H9 (cell line): ENCODE measurements at regions not wholly inside any gene's neighbourhood (a gene's known extent, or its start where the extent isn't known, plus 50 kb on each side); places are given as distances from the start of the nearest gene placed in this dataset.
A peak's percentile ranks its signal among the peaks of the same experiment; 100 is the strongest.

Experiments used
- DNase-seq: peaks from one replicate; pipeline ENCODE4 v3.0.0-alpha.2; 2017
- H2AFZ ChIP-seq: one replicate; pipeline ENCODE4 v1.6.1; 2013; ENCODE audit warnings: mild to moderate bottlenecking, low read length, control low read depth, moderate library complexity
- H2AK5ac ChIP-seq: 2 replicates; pipeline ENCODE4 v1.6.1; 2013; ENCODE audit warnings: low read length, control low read depth, mixed read lengths; ENCODE audit not compliant: insufficient read length
- H2BK120ac ChIP-seq: one replicate; pipeline ENCODE4 v1.6.1; 2013; ENCODE audit warnings: low read depth, mild to moderate bottlenecking, low read length, control low read depth, inconsistent platforms; ENCODE audit not compliant: poor library complexity, severe bottlenecking
- H2BK12ac ChIP-seq: 2 replicates; pipeline ENCODE4 v1.6.1; 2013; ENCODE audit warnings: low read length, control low read depth, mixed read lengths, low read depth; ENCODE audit not compliant: insufficient read length
- H2BK15ac ChIP-seq: 2 replicates; pipeline ENCODE4 v1.6.1; 2013; ENCODE audit warnings: low read depth, low read length, control low read depth
- H2BK20ac ChIP-seq: one replicate; pipeline ENCODE4 v1.6.1; 2013; ENCODE audit warnings: low read depth, mild to moderate bottlenecking, low read length, control low read depth, inconsistent platforms; ENCODE audit not compliant: poor library complexity, severe bottlenecking
- H2BK5ac ChIP-seq: 2 replicates; pipeline ENCODE4 v1.6.1; 2013; ENCODE audit warnings: low read length, control low read depth, mixed read lengths; ENCODE audit not compliant: insufficient read length
- H3K14ac ChIP-seq: 2 replicates; pipeline ENCODE4 v1.6.1; 2013; ENCODE audit warnings: low read length, control low read depth; ENCODE audit not compliant: insufficient read depth
- H3K18ac ChIP-seq: 2 replicates; pipeline ENCODE4 v1.6.1; 2013; ENCODE audit warnings: low read depth, mild to moderate bottlenecking, mixed read lengths, low read length, control low read depth; ENCODE audit not compliant: insufficient read length
- H3K23ac ChIP-seq: 2 replicates; pipeline ENCODE4 v1.6.1; 2013; ENCODE audit warnings: low read length, control low read depth, mixed read lengths, low read depth; ENCODE audit not compliant: insufficient read length
- H3K23me2 ChIP-seq: 2 replicates; pipeline ENCODE4 v1.6.1; 2013; ENCODE audit warnings: low read depth, mild to moderate bottlenecking, mixed read lengths, low read length, control low read depth; ENCODE audit not compliant: insufficient read length, poor library complexity, severe bottlenecking
- H3K27ac ChIP-seq: 2 replicates; pipeline ENCODE4 v1.5.1; 2013; ENCODE audit warnings: low read length, control low read depth, mixed read lengths, low read depth; ENCODE audit not compliant: insufficient read length
- H3K27me3 ChIP-seq: 2 replicates; pipeline ENCODE4 v1.6.1; 2013; ENCODE audit warnings: low read length, control low read depth, inconsistent platforms; ENCODE audit not compliant: insufficient read depth
- H3K4ac ChIP-seq: 2 replicates; pipeline ENCODE4 v1.6.1; 2013; ENCODE audit warnings: low read depth, mild to moderate bottlenecking, control low read depth, inconsistent platforms, low read length, moderate library complexity
- H3K4me1 ChIP-seq: 2 replicates; pipeline ENCODE4 v1.6.1; 2013; ENCODE audit warnings: low read length, control low read depth, inconsistent platforms; ENCODE audit not compliant: insufficient read depth
- H3K4me2 ChIP-seq: 2 replicates; pipeline ENCODE4 v1.6.1; 2013; ENCODE audit warnings: low read length, control low read depth, mixed read lengths; ENCODE audit not compliant: insufficient read length, insufficient read depth
- H3K56ac ChIP-seq: 2 replicates; pipeline ENCODE4 v1.6.1; 2013; ENCODE audit warnings: low read depth, mild to moderate bottlenecking, mixed read lengths, low read length, control low read depth; ENCODE audit not compliant: insufficient read length
- H3K79me1 ChIP-seq: 2 replicates; pipeline ENCODE4 v1.6.1; 2013; ENCODE audit warnings: low read depth, mild to moderate bottlenecking, moderate library complexity, low read length, control low read depth, inconsistent platforms; ENCODE audit not compliant: insufficient read depth, poor library complexity, severe bottlenecking
- H3K79me2 ChIP-seq: 2 replicates; pipeline ENCODE4 v1.6.1; 2013; ENCODE audit warnings: low read length, control low read depth, inconsistent platforms; ENCODE audit not compliant: insufficient read depth
- H3K9ac ChIP-seq: 2 replicates; pipeline ENCODE4 v1.6.1; 2013; ENCODE audit warnings: low read length, control low read depth, mixed read lengths; ENCODE audit not compliant: insufficient read length; ENCODE audit errors: extremely low read depth
- H3K9me3 ChIP-seq: one replicate; pipeline ENCODE4 v1.6.1; 2013; ENCODE audit warnings: low read depth, low read length, inconsistent platforms; ENCODE audit not compliant: control insufficient read depth
- H3T11ph ChIP-seq: one replicate; pipeline ENCODE4 v1.6.1; 2013; ENCODE audit warnings: mild to moderate bottlenecking, low read length, control low read depth, inconsistent platforms
- H4K20me1 ChIP-seq: one replicate; pipeline ENCODE4 v1.6.1; 2013; ENCODE audit not compliant: control insufficient read depth, insufficient read length, insufficient read depth
- H4K5ac ChIP-seq: 2 replicates; pipeline ENCODE4 v1.6.1; 2013; ENCODE audit warnings: low read depth, mild to moderate bottlenecking, mixed read lengths, low read length, control low read depth; ENCODE audit not compliant: insufficient read length
- H4K8ac ChIP-seq: replicated peaks from 2 replicates; pipeline ENCODE4 v1.6.1; 2013; ENCODE audit warnings: low read length, control low read depth, mixed read lengths, low read depth; ENCODE audit not compliant: insufficient read length
- H4K91ac ChIP-seq: 2 replicates; pipeline ENCODE4 v1.6.1; 2013; ENCODE audit warnings: low read depth, mild to moderate bottlenecking, moderate library complexity, mixed read lengths, low read length, control low read depth; ENCODE audit not compliant: insufficient read length
- H3K27ac Mint-ChIP-seq, 3 experiments: 2 replicates in 2 of 3; 3 replicates in 1 of 3; pipeline ENCODE4 v1.8.0; 2020 to 2021; ENCODE audit warnings: mixed read lengths in 3 of 3, mild to moderate bottlenecking in 1 of 3, moderate library complexity in 1 of 3
- H3K27me3 Mint-ChIP-seq: 2 replicates; pipeline ENCODE4 v1.8.0; 2021; ENCODE audit warnings: low read depth, mild to moderate bottlenecking, moderate library complexity, mixed read lengths
- H3K36me3 Mint-ChIP-seq, 3 experiments: 2 replicates in 2 of 3; 3 replicates in 1 of 3; pipeline ENCODE4 v1.8.0; 2020 to 2021; ENCODE audit warnings: low read depth in 3 of 3, mixed read lengths in 3 of 3; ENCODE audit not compliant: insufficient read depth in 1 of 3
- H3K4me1 Mint-ChIP-seq, 2 experiments: 2 replicates each; pipeline ENCODE4 v1.8.0; 2020; ENCODE audit warnings: mixed read lengths in 2 of 2
- H3K4me3 Mint-ChIP-seq, 2 experiments: 2 replicates in 1 of 2; 3 replicates in 1 of 2; pipeline ENCODE4 v1.8.0; 2020 to 2021; ENCODE audit warnings: mild to moderate bottlenecking in 2 of 2, mixed read lengths in 2 of 2, moderate library complexity in 1 of 2
- H3K9me3 Mint-ChIP-seq, 2 experiments: 2 replicates in 1 of 2; 3 replicates in 1 of 2; pipeline ENCODE4 v1.8.0; 2020; ENCODE audit warnings: mild to moderate bottlenecking in 2 of 2, mixed read lengths in 2 of 2, moderate library complexity in 1 of 2
- CTCF ChIP-seq: fragments of 200-600 bp; sonication (generic); conservative IDR thresholded peaks from 3 replicates; pipeline ENCODE4 v1.8.0; 2021; ENCODE audit warnings: antibody characterized with exemption, mild to moderate bottlenecking
- WGBS: extraction: QIAGEN DNeasy Blood & Tissue Kit; methylation state at CpG from one replicate; pipeline ENCODE4 v1.1.7; 2013; ENCODE audit warnings: missing lambda C conversion rate, low lambda C conversion rate, mixed read lengths; ENCODE audit not compliant: insufficient read length; ENCODE audit errors: extremely low coverage; 5-methylcytosine and 5-hydroxymethylcytosine counted together

- no peak for DNase-seq
- H3K36me3 Mint-ChIP-seq, result peaks cover 14 to 39% (median 22%) of the 10 kb centered on the region in 3 experiments
- no peak overlapping the region for H3T11ph ChIP-seq
- no peak overlapping the region for H3K56ac ChIP-seq
- no peak for TF ChIP-seq CTCF
- H2AK5ac ChIP-seq, result no peak overlapping the region
- no peak overlapping the region for H3K4me3 Mint-ChIP-seq
- H3K27ac Mint-ChIP-seq, result peak overlapping the region in 2 of 3 experiments; percentile 33 to 61; a peak in 2 of 7 replicates
- H2BK15ac ChIP-seq, result no peak overlapping the region
- H2BK120ac ChIP-seq, result no peak overlapping the region
- H3K23ac ChIP-seq, result no peak overlapping the region
- no peaks in the 10 kb centered on the region for H3K4me1 ChIP-seq
- H3K14ac ChIP-seq, result no peak overlapping the region
- no peaks in the 10 kb centered on the region for H3K9me3 ChIP-seq
- no peak overlapping the region for H3K9ac ChIP-seq
- H3K18ac ChIP-seq, result no peak overlapping the region
- H3K9me3 Mint-ChIP-seq, result peaks cover 0 to 3% of the 10 kb centered on the region in 2 experiments; a peak in 3 of 5 replicates
- no peak overlapping the region for H3K27ac ChIP-seq
- no peaks in the 10 kb centered on the region for H3K79me1 ChIP-seq
- H2BK20ac ChIP-seq, result no peak overlapping the region
- no peaks in the 10 kb centered on the region for H3K23me2 ChIP-seq
- H2BK5ac ChIP-seq, result no peak overlapping the region
- H2AFZ ChIP-seq, result no peak overlapping the region
- no peaks in the 10 kb centered on the region for H3K27me3 ChIP-seq
- H3K79me2 ChIP-seq, result no peaks in the 10 kb centered on the region
- H3K4me2 ChIP-seq, result no peak overlapping the region
- H4K20me1 ChIP-seq, result no peaks in the 10 kb centered on the region
- H4K8ac ChIP-seq, result no peak overlapping the region
- H4K91ac ChIP-seq, result no peak overlapping the region
- H4K5ac ChIP-seq, result no peak overlapping the region
- WGBS, result no CpG with 5 or more reads among the region's 5 CpGs
- H2BK12ac ChIP-seq, result no peak overlapping the region
- H3K4me1 Mint-ChIP-seq, result peaks cover 4 to 10% of the 10 kb centered on the region in 2 experiments
- no peaks in the 10 kb centered on the region for H3K27me3 Mint-ChIP-seq
- H3K4ac ChIP-seq, result no peak overlapping the region
Measured at GRCh38 chr9:94183240-94183999, 75.7 kb upstream of the ZNF169 start.
